Endothelial cell of umbilical vein (primary cell): ENCODE measurements at regions not wholly inside any gene's neighbourhood (a gene's known extent, or its start where the extent isn't known, plus 50 kb on each side); places are given as distances from the start of the nearest gene placed in this dataset.

Experiments
- EZH2 ChIP-seq: IDR thresholded peaks from 2 replicates; pipeline ENCODE4 v1.6.1; 2012; ENCODE audit warnings: borderline replicate concordance, low read depth, mild to moderate bottlenecking, moderate library complexity, low read length, inconsistent platforms; ENCODE audit not compliant: severe bottlenecking
- GATA2 ChIP-seq: IDR thresholded peaks from 2 replicates; pipeline ENCODE4 v1.7.0; 2011; ENCODE audit warnings: low read depth, mild to moderate bottlenecking, moderate library complexity, mixed read lengths, low read length; ENCODE audit not compliant: insufficient read length, insufficient read depth
- JUN ChIP-seq: IDR thresholded peaks from 2 replicates; pipeline ENCODE4 v1.6.1; 2011; ENCODE audit warnings: borderline replicate concordance, low read depth; ENCODE audit not compliant: insufficient read length, insufficient read depth
- MYC ChIP-seq: IDR thresholded peaks from one replicate; pipeline ENCODE4 v1.6.1; 2011; ENCODE audit warnings: mild to moderate bottlenecking, low read depth, low read length
- POLR2A ChIP-seq: IDR thresholded peaks from 2 replicates; pipeline ENCODE4 v1.6.1; 2012; ENCODE audit warnings: low read depth, mild to moderate bottlenecking, control low read depth, low read length
- POLR2AphosphoS5 ChIP-seq: IDR thresholded peaks from 2 replicates; pipeline ENCODE4 v1.6.1; 2012; ENCODE audit warnings: low read depth, mild to moderate bottlenecking, control low read depth, low read length, moderate library complexity; ENCODE audit not compliant: insufficient read depth
- TF ChIP-seq, protein P1 (sequence below), 2 donors: IDR thresholded peaks; 1 replicate in 1 of 2; 2 replicates in 1 of 2; pipeline ENCODE4 v1.5.1; 2011; ENCODE audit warnings: low read length in 2 of 2, mild to moderate bottlenecking in 2 of 2, moderate library complexity in 2 of 2, control low read depth in 1 of 2, inconsistent platforms in 1 of 2, low read depth in 1 of 2; ENCODE audit not compliant: insufficient read depth in 1 of 2; ENCODE audit errors: extremely low read depth in 1 of 2
- TF ChIP-seq, protein P2 (sequence below): IDR thresholded peaks from 2 replicates; pipeline ENCODE4 v1.6.1; 2011; ENCODE audit not compliant: insufficient read depth, insufficient read length

DNA sequence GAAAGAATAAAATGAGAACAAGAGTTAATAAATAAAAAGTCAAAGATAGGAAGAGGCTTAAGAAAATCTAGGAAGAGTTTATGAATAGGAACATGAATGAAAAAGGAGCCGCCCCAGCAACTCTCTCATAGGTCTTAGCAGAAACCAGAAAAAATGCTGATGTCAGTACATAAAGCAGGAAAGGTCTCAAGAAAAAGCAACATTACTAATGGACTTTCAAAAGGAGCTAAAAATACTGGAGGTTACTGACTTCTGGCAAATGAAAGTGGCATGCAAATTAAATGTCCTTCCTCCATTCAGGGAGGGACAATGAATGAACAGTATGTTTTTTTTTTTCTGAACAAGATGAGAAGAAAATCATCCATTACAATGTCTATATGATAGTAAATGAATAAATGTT, 387.6 kb downstream of the BRINP2 start:
- TF ChIP-seq, protein P1, sequence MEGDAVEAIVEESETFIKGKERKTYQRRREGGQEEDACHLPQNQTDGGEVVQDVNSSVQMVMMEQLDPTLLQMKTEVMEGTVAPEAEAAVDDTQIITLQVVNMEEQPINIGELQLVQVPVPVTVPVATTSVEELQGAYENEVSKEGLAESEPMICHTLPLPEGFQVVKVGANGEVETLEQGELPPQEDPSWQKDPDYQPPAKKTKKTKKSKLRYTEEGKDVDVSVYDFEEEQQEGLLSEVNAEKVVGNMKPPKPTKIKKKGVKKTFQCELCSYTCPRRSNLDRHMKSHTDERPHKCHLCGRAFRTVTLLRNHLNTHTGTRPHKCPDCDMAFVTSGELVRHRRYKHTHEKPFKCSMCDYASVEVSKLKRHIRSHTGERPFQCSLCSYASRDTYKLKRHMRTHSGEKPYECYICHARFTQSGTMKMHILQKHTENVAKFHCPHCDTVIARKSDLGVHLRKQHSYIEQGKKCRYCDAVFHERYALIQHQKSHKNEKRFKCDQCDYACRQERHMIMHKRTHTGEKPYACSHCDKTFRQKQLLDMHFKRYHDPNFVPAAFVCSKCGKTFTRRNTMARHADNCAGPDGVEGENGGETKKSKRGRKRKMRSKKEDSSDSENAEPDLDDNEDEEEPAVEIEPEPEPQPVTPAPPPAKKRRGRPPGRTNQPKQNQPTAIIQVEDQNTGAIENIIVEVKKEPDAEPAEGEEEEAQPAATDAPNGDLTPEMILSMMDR (IDR thresholded peaks at IDR 0.05; ENCODE audit: extremely low read depth in 1 of 2, insufficient read depth in 1 of 2, low read depth in 1 of 2, low read length in 2 of 2) = no peak
- TF ChIP-seq EZH2 (no peak), POLR2AphosphoS5 (no peak), GATA2 (no peak), POLR2A (no peak), MYC (no peak), JUN (no peak)
- TF ChIP-seq, protein P2, sequence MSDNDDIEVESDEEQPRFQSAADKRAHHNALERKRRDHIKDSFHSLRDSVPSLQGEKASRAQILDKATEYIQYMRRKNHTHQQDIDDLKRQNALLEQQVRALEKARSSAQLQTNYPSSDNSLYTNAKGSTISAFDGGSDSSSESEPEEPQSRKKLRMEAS = no peak
